ENCODE measurements at regions not wholly inside any gene's neighbourhood (a gene's known extent, or its start where the extent isn't known, plus 50 kb on each side); places are given as distances from the start of the nearest gene placed in this dataset.

- H3K4me3 ChIP-seq (ENCODE audit: low read depth, low read length) = no peak overlapping the region
- no peaks in the 10 kb centered on the region for H3K36me3 ChIP-seq (replicated peaks)
- in situ Hi-C loops (cut with HindIII; ENCODE audit: low pct_ligation_motif_present, low sequenced_read_pairs) = no loop called here
- H3K27ac ChIP-seq = no peak overlapping the region
- TF ChIP-seq CTCF (IDR thresholded peaks at IDR 0.05; ENCODE audit: low read depth, low read length, missing control alignments) = no peak
- H3K27me3 ChIP-seq (replicated peaks) = no peaks in the 10 kb centered on the region
- DNase-seq = no peak
Observed at GRCh38 chr10:60681103-60681502, 97.2 kb upstream of the CDK1 start.

- Histone ChIP-seq H3K27me3 (replicated peaks) (no peaks in the 10 kb centered on the region), H3K36me3 (replicated peaks) (no peaks in the 10 kb centered on the region), H3K27ac (no peak overlapping the region), H3K4me3 (ENCODE audit: low read depth, low read length) (no peak overlapping the region)
- no peak for TF ChIP-seq CTCF (IDR thresholded peaks at IDR 0.05; ENCODE audit: low read depth, low read length, missing control alignments)
- no peak for DNase-seq
- in situ Hi-C loops (cut with HindIII; ENCODE audit: low pct_ligation_motif_present, low sequenced_read_pairs) = no loop called here
Observed at GRCh38 chr10:60679388-60679990, 98.8 kb upstream of the CDK1 start.

GRCh38 chr10:60678978-60679377, 99.3 kb upstream of the CDK1 start:
- no peak for TF ChIP-seq CTCF (IDR thresholded peaks at IDR 0.05; ENCODE audit: low read depth, low read length, missing control alignments)
- no peaks in the 10 kb centered on the region for H3K27me3 ChIP-seq (replicated peaks)
- no peak for DNase-seq
- no peak overlapping the region for H3K4me3 ChIP-seq (ENCODE audit: low read depth, low read length)
- H3K27ac ChIP-seq = no peak overlapping the region
- in situ Hi-C loops (cut with HindIII; ENCODE audit: low pct_ligation_motif_present, low sequenced_read_pairs) = no loop called here
- no peaks in the 10 kb centered on the region for H3K36me3 ChIP-seq (replicated peaks)

- Histone ChIP-seq H3K4me3 (ENCODE audit: low read depth, low read length) (no peak overlapping the region), H3K27me3 (replicated peaks) (no peaks in the 10 kb centered on the region), H3K36me3 (replicated peaks) (no peaks in the 10 kb centered on the region), H3K27ac (no peak overlapping the region)
- in situ Hi-C loops (cut with HindIII; ENCODE audit: low pct_ligation_motif_present, low sequenced_read_pairs) = no loop called here
- DNase-seq = no peak
- no peak for TF ChIP-seq CTCF (IDR thresholded peaks at IDR 0.05; ENCODE audit: low read depth, low read length, missing control alignments)
Observed at GRCh38 chr10:60677531-60678129, 100.6 kb upstream of the CDK1 start.

GRCh38 chr10:60675236-60675635, 103.0 kb upstream of the CDK1 start:
- H3K4me3 ChIP-seq (ENCODE audit: low read depth, low read length) = no peak overlapping the region
- H3K27me3 ChIP-seq (replicated peaks) = no peaks in the 10 kb centered on the region
- no peak overlapping the region for H3K27ac ChIP-seq
- TF ChIP-seq CTCF (IDR thresholded peaks at IDR 0.05; ENCODE audit: low read depth, low read length, missing control alignments) = no peak
- no peaks in the 10 kb centered on the region for H3K36me3 ChIP-seq (replicated peaks)
- no peak for DNase-seq
- in situ Hi-C loops (cut with HindIII; ENCODE audit: low pct_ligation_motif_present, low sequenced_read_pairs) = no loop called here

- DNase-seq = no peak
- TF ChIP-seq CTCF (IDR thresholded peaks at IDR 0.05; ENCODE audit: low read depth, low read length, missing control alignments) = no peak
- H3K27me3 ChIP-seq (replicated peaks) = no peaks in the 10 kb centered on the region
Observed at GRCh38 chr10:60669501-60669900, 108.8 kb upstream of the CDK1 start.

More at GRCh38 chr10:60669501-60669900, 108.8 kb upstream of the CDK1 start:
- no peaks in the 10 kb centered on the region for H3K36me3 ChIP-seq (replicated peaks)
- H3K27ac ChIP-seq = no peak overlapping the region
- H3K4me3 ChIP-seq (ENCODE audit: low read depth, low read length) = no peak overlapping the region
- in situ Hi-C loops (cut with HindIII; ENCODE audit: low pct_ligation_motif_present, low sequenced_read_pairs) = no loop called here

Measured in brain microvascular endothelial cell (primary cell).